Mesenchymal stem cell (in vitro differentiated cells and primary cell): ENCODE measurements at regions not wholly inside any gene's neighbourhood (a gene's known extent, or its start where the extent isn't known, plus 50 kb on each side); places are given as distances from the start of the nearest gene placed in this dataset.
A peak's percentile ranks its signal among the peaks of the same experiment; 100 is the strongest.

Experiments used
- DNase-seq: peaks from one replicate; pipeline ENCODE4 v3.0.0-alpha.2; 2013
- H2AFZ ChIP-seq: one replicate; pipeline ENCODE4 v1.6.1; 2013; ENCODE audit warnings: low read depth, mild to moderate bottlenecking, control low read depth, inconsistent platforms, low read length, moderate library complexity
- H2AK5ac ChIP-seq: 2 replicates; pipeline ENCODE4 v1.6.1; 2013; ENCODE audit warnings: low read length, moderate library complexity, mild to moderate bottlenecking, inconsistent platforms; ENCODE audit not compliant: severe bottlenecking
- H2BK120ac ChIP-seq: one replicate; pipeline ENCODE4 v1.6.1; 2013; ENCODE audit warnings: low read depth, mild to moderate bottlenecking, inconsistent platforms, low read length, moderate library complexity
- H2BK12ac ChIP-seq, 2 experiments: one replicate each; pipeline ENCODE4 v1.6.1; 2013; ENCODE audit warnings: inconsistent platforms in 2 of 2, low read length in 2 of 2, mild to moderate bottlenecking in 2 of 2, moderate library complexity in 2 of 2, control low read depth in 1 of 2
- H2BK15ac ChIP-seq: one replicate; pipeline ENCODE4 v1.6.1; 2013; ENCODE audit warnings: mild to moderate bottlenecking, low read depth, inconsistent platforms; ENCODE audit not compliant: poor library complexity, severe bottlenecking
- H2BK5ac ChIP-seq: 2 replicates; pipeline ENCODE4 v1.6.1; 2013; ENCODE audit warnings: low read depth, mild to moderate bottlenecking, low read length, control low read depth, inconsistent platforms; ENCODE audit not compliant: poor library complexity, severe bottlenecking
- H3K14ac ChIP-seq, 2 experiments: one replicate each; pipeline ENCODE4 v1.6.1; 2013; ENCODE audit warnings: inconsistent platforms in 2 of 2, low read length in 2 of 2, control low read depth in 1 of 2, mild to moderate bottlenecking in 1 of 2, moderate library complexity in 1 of 2
- H3K18ac ChIP-seq, 2 experiments: one replicate each; pipeline ENCODE4 v1.6.1; 2013; ENCODE audit warnings: inconsistent platforms in 2 of 2, low read length in 2 of 2, control low read depth in 1 of 2, low read depth in 1 of 2, mild to moderate bottlenecking in 1 of 2
- H3K23ac ChIP-seq, 2 experiments: one replicate each; pipeline ENCODE4 v1.6.1; 2013; ENCODE audit warnings: inconsistent platforms in 2 of 2, low read length in 2 of 2, mild to moderate bottlenecking in 2 of 2, moderate library complexity in 2 of 2, control low read depth in 1 of 2
- H3K27ac ChIP-seq: 2 replicates; pipeline ENCODE4 v1.5.1; 2013; ENCODE audit warnings: mild to moderate bottlenecking, moderate library complexity, low read length, control low read depth, inconsistent platforms; ENCODE audit not compliant: poor library complexity, severe bottlenecking
- H3K27me3 ChIP-seq, 2 experiments: 2 replicates each; pipeline versions ENCODE4 v1.6.1 to v1.7.0; 2013; ENCODE audit warnings: low read length in 2 of 2, mild to moderate bottlenecking in 2 of 2, moderate library complexity in 2 of 2, control low read depth in 1 of 2, inconsistent platforms in 1 of 2; ENCODE audit not compliant: control insufficient read depth in 1 of 2, insufficient read depth in 1 of 2
- H3K36me3 ChIP-seq, 2 experiments: 2 replicates each; pipeline versions ENCODE4 v1.6.1 to v1.7.0; 2013; ENCODE audit warnings: low read length in 2 of 2, control low read depth in 1 of 2, inconsistent platforms in 1 of 2, low read depth in 1 of 2, mild to moderate bottlenecking in 1 of 2; ENCODE audit not compliant: insufficient read depth in 2 of 2, control insufficient read depth in 1 of 2
- H3K4ac ChIP-seq, 2 experiments: one replicate each; pipeline ENCODE4 v1.6.1; 2013; ENCODE audit warnings: inconsistent platforms in 2 of 2, low read length in 2 of 2, mild to moderate bottlenecking in 2 of 2, moderate library complexity in 2 of 2, control low read depth in 1 of 2, low read depth in 1 of 2
- H3K4me1 ChIP-seq: 2 replicates; pipeline ENCODE4 v1.6.1; 2013; ENCODE audit warnings: low read depth, low read length, control low read depth; ENCODE audit not compliant: control insufficient read depth, insufficient read depth
- H3K4me2 ChIP-seq: 2 replicates; pipeline ENCODE4 v1.6.1; 2013; ENCODE audit warnings: low read length, mild to moderate bottlenecking, inconsistent platforms; ENCODE audit not compliant: poor library complexity, severe bottlenecking
- H3K4me3 ChIP-seq, 2 experiments: 2 replicates each; pipeline versions ENCODE4 v1.5.1 to v1.7.0; 2013; ENCODE audit warnings: low read length in 2 of 2, mild to moderate bottlenecking in 2 of 2, control low read depth in 1 of 2, low read depth in 1 of 2; ENCODE audit not compliant: insufficient read depth in 1 of 2
- H3K79me1 ChIP-seq: replicated peaks from 2 replicates; pipeline ENCODE4 v1.6.1; 2013; ENCODE audit warnings: mild to moderate bottlenecking, control low read depth, low read length, inconsistent platforms; ENCODE audit not compliant: poor library complexity, severe bottlenecking
- H3K9ac ChIP-seq: 2 replicates; pipeline ENCODE4 v1.7.0; 2013; ENCODE audit warnings: mild to moderate bottlenecking, low read length, moderate library complexity
- H3K9me3 ChIP-seq: 2 replicates; pipeline ENCODE4 v1.7.0; 2013; ENCODE audit warnings: mild to moderate bottlenecking, low read length; ENCODE audit not compliant: control insufficient read depth
- H4K8ac ChIP-seq: one replicate; pipeline ENCODE4 v1.6.1; 2013; ENCODE audit warnings: inconsistent platforms, mild to moderate bottlenecking, low read length, moderate library complexity
- H4K91ac ChIP-seq: one replicate; pipeline ENCODE4 v1.6.1; 2013; ENCODE audit warnings: mild to moderate bottlenecking, low read length, inconsistent platforms
- WGBS: methylation state at CpG from one replicate; pipeline ENCODE4 v1.1.7; 2013; ENCODE audit warnings: mixed read lengths; 5-methylcytosine and 5-hydroxymethylcytosine counted together

DNA sequence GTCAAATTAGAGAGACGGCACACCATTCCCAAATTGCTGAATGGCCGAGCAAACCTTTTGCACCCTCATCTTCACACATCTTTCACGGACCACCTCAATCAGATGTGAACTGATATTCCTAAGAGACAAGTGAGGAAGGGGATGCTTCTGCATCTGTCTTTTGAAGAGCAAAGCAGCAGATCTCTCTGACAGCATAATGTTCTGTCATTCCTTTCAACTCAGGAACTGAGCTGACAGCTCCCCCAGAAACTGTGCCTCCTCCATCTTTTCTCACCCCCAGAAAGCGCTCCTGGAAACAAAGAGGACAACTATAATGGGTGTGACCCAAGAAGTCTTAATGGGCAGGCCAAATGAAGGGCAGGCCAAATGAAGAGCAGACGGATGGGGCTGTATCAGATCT lies 256.4 kb downstream of the C1orf94 start:
- H4K8ac ChIP-seq, result no peak overlapping the region
- no peak overlapping the region for H3K9ac ChIP-seq
- H3K23ac ChIP-seq, result no peak overlapping the region
- H3K36me3 ChIP-seq, result no peaks in the 10 kb centered on the region
- peaks cover 0 to 58% of the 10 kb centered on the region in 2 experiments for H3K27me3 ChIP-seq
- H3K27ac ChIP-seq, result no peak overlapping the region
- DNase-seq, result no peak
- no peaks in the 10 kb centered on the region for H3K4me1 ChIP-seq
- H4K91ac ChIP-seq, result no peak overlapping the region
- no peak overlapping the region for H2AFZ ChIP-seq
- no peak overlapping the region for H3K14ac ChIP-seq
- H2BK5ac ChIP-seq, result no peak overlapping the region
- peaks cover 2% of the 10 kb centered on the region for H3K9me3 ChIP-seq
- no peak overlapping the region for H2BK12ac ChIP-seq
- no peak overlapping the region for H3K4me3 ChIP-seq
- no peaks in the 10 kb centered on the region for H3K79me1 ChIP-seq
- no peak overlapping the region for H3K4me2 ChIP-seq
- no peak overlapping the region for H2AK5ac ChIP-seq
- no peak overlapping the region for H3K18ac ChIP-seq
- 62% methylated on average over 5 of the region's 5 CpGs for WGBS
- no peak overlapping the region for H2BK15ac ChIP-seq
- H3K4ac ChIP-seq, result no peak overlapping the region
- H2BK120ac ChIP-seq, result no peak overlapping the region

DNA sequence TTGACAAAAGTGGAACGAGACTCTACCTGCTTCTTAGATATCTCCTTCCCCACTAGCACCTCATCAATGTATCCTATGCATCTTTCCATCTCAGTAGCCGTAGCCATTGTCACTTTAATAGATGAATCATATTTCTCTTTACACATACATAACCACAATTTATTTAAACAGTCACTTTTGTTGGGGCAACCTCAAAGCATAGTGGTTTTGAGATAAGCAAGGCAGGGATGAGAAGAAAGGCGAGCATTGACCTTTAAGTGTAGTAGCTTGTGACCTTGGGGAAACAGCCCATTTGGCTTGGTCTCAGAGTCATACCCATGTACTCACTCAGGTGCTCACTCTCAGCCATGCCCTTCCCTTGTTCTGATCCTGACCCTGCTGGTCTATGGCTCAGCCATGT lies 260.1 kb downstream of the C1orf94 start:
- Histone ChIP-seq H3K4me2 (no peak overlapping the region), H3K4me3 (no peak overlapping the region), H3K9me3 (peaks cover 2% of the 10 kb centered on the region), H2AK5ac (no peak overlapping the region), H3K79me1 (no peaks in the 10 kb centered on the region), H3K4me1 (no peaks in the 10 kb centered on the region), H3K9ac (no peak overlapping the region), H3K36me3 (no peaks in the 10 kb centered on the region), H3K27ac (no peak overlapping the region), H3K18ac (no peak overlapping the region), H2BK5ac (no peak overlapping the region), H3K4ac (no peak overlapping the region), H2BK12ac (no peak overlapping the region), H2BK120ac (no peak overlapping the region), H2BK15ac (no peak overlapping the region), H4K91ac (no peak overlapping the region), H2AFZ (no peak overlapping the region), H3K23ac (no peak overlapping the region), H3K14ac (no peak overlapping the region), H3K27me3 (peaks cover 0 to 57% of the 10 kb centered on the region in 2 experiments), H4K8ac (no peak overlapping the region)
- WGBS, result 52% methylated on average over 3 of the region's 3 CpGs
- DNase-seq, result no peak

DNA sequence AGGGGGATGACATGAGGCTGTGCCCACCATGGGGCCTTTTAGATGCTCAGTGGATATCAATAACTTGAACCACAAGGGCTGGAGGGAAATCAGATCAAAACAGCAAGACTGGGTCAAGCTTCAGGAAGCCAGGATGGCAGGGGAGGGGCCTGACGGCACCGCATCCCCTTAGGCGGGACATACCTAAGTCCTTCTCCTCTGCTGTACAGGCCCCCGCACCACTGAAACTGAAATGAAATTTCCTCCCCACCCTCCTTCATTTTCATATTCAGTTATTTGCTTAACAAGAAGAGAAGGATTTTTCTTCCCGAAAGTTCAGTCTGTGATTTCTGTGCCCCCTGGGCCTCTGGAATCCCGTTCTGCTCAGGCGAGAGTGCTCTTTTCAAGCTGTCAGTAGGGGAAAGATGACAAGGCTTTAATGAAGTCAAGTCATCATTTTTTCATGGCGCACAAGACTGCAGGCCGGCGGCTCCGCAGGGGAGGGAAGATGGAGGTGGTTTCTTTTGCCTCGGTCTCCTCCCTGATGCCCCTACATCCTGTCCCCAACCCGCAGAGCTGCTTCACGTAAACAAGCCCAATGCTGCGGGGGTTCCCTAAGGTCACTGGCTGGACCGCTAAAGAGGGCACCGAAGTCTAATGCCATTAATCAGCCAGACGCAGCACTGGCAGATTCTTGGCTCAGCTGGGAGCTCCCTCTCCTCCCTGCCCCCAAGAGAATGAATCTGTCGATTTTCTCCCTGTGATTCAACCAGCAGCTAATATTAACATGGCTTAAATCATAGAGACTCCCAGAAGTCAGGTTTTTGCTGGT lies 264.8 kb downstream of the C1orf94 start:
- H2BK5ac ChIP-seq, result no peak overlapping the region
- no peak for DNase-seq
- H2AK5ac ChIP-seq, result no peak overlapping the region
- H3K4me3 ChIP-seq, result peak overlapping the region in 1 of 2 experiments; percentile 39
- H3K36me3 ChIP-seq, result no peaks in the 10 kb centered on the region
- no peak overlapping the region for H4K91ac ChIP-seq
- 74% methylated on average over 19 of the region's 19 CpGs for WGBS
- no peak overlapping the region for H2BK15ac ChIP-seq
- H3K27me3 ChIP-seq, result peaks cover 0 to 46% of the 10 kb centered on the region in 2 experiments
- no peak overlapping the region for H2BK120ac ChIP-seq
- H2BK12ac ChIP-seq, result no peak overlapping the region
- H3K4me1 ChIP-seq, result no peaks in the 10 kb centered on the region
- no peak overlapping the region for H3K23ac ChIP-seq
- no peak overlapping the region for H3K4me2 ChIP-seq
- H2AFZ ChIP-seq, result no peak overlapping the region
- no peak overlapping the region for H4K8ac ChIP-seq
- no peak overlapping the region for H3K18ac ChIP-seq
- no peak overlapping the region for H3K4ac ChIP-seq
- no peak overlapping the region for H3K9ac ChIP-seq
- peaks cover 2% of the 10 kb centered on the region for H3K9me3 ChIP-seq
- H3K27ac ChIP-seq, result no peak overlapping the region
- no peaks in the 10 kb centered on the region for H3K79me1 ChIP-seq
- no peak overlapping the region for H3K14ac ChIP-seq

DNA sequence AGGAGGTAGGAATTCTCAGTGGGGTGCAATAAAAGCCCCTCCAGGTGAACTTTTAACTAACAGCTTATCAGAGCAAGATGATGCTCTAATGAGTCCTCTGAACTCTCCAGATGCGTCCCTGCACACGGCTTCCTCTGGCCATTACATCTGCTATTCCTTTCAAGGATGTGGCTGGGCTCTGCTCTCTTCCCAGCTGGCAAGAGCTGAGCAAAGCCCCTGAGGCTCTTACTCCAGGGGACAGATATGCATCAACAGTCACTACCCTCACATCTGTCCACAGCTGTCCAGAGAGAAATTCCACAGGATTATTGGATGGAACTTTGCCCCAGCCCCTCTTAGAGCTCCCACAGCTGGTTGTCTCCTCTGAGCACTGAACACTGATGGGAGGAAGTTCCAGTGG lies 267.8 kb downstream of the C1orf94 start:
- no peak overlapping the region for H2BK15ac ChIP-seq
- no peaks in the 10 kb centered on the region for H3K4me1 ChIP-seq
- no peaks in the 10 kb centered on the region for H3K36me3 ChIP-seq
- H2AFZ ChIP-seq, result no peak overlapping the region
- no peak overlapping the region for H2BK120ac ChIP-seq
- no peak overlapping the region for H4K91ac ChIP-seq
- no peaks in the 10 kb centered on the region for H3K79me1 ChIP-seq
- H3K23ac ChIP-seq, result no peak overlapping the region
- peaks cover 3% of the 10 kb centered on the region for H3K9me3 ChIP-seq
- H3K4ac ChIP-seq, result no peak overlapping the region
- H2BK12ac ChIP-seq, result no peak overlapping the region
- peaks cover 0 to 61% of the 10 kb centered on the region in 2 experiments for H3K27me3 ChIP-seq
- H3K27ac ChIP-seq, result no peak overlapping the region
- H4K8ac ChIP-seq, result no peak overlapping the region
- H3K18ac ChIP-seq, result no peak overlapping the region
- H2AK5ac ChIP-seq, result no peak overlapping the region
- H3K4me2 ChIP-seq, result no peak overlapping the region
- no peak overlapping the region for H3K9ac ChIP-seq
- DNase-seq, result no peak
- 75% methylated on average over 2 of the region's 2 CpGs for WGBS
- no peak overlapping the region for H3K14ac ChIP-seq
- H2BK5ac ChIP-seq, result no peak overlapping the region
- no peak overlapping the region for H3K4me3 ChIP-seq
